ENCODE measurements at regions not wholly inside any gene's neighbourhood (a gene's known extent, or its start where the extent isn't known, plus 50 kb on each side); places are given as distances from the start of the nearest gene placed in this dataset.

DNA sequence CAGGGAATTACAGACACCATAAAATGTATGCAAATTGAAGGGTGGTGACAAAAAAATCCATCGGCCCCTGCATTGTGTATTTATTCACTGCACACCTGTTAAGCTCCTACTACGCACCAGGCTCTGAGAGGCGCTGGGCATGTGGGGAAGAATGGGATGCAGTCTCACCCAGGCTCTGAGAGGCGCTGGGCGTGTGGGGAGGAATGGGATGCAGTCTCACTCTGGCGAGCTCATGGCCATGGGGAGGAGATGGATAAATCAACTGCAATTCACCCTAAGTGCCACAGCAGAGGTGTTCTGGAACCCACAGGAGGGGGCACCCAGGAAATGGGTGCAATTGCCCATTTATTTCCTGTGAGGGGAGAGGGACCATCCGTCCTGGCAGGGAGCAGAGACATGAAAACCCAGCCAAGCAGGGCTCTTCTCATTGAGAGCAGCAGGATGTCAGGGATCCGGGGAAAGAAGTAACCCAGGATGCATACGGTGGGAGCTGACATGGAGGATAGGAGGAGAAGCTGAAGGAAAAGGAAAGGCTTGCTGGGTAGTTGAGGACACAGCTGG is 798.7 kb downstream of the TBC1D22A start:
- Histone ChIP-seq H3K36me3 (ENCODE audit: insufficient read depth, low read length) (no peaks in the 10 kb centered on the region), H3K9me3 (ENCODE audit: low read length) (no peaks in the 10 kb centered on the region), H3K27ac (ENCODE audit: low read depth, low read length) (no peak overlapping the region), H3K9ac (ENCODE audit: low read length) (no peak overlapping the region), H3K4me3 (ENCODE audit: low read depth in 1 of 2, low read length in 2 of 2) (no peak overlapping the region), H3K4me1 (ENCODE audit: insufficient read depth, low read length) (peaks cover 13% of the 10 kb centered on the region), H3K27me3 (ENCODE audit: control insufficient read depth in 1 of 2, insufficient read depth in 2 of 2, low read length in 2 of 2) (peaks cover 0 to 4% of the 10 kb centered on the region in 2 donors)

DNA sequence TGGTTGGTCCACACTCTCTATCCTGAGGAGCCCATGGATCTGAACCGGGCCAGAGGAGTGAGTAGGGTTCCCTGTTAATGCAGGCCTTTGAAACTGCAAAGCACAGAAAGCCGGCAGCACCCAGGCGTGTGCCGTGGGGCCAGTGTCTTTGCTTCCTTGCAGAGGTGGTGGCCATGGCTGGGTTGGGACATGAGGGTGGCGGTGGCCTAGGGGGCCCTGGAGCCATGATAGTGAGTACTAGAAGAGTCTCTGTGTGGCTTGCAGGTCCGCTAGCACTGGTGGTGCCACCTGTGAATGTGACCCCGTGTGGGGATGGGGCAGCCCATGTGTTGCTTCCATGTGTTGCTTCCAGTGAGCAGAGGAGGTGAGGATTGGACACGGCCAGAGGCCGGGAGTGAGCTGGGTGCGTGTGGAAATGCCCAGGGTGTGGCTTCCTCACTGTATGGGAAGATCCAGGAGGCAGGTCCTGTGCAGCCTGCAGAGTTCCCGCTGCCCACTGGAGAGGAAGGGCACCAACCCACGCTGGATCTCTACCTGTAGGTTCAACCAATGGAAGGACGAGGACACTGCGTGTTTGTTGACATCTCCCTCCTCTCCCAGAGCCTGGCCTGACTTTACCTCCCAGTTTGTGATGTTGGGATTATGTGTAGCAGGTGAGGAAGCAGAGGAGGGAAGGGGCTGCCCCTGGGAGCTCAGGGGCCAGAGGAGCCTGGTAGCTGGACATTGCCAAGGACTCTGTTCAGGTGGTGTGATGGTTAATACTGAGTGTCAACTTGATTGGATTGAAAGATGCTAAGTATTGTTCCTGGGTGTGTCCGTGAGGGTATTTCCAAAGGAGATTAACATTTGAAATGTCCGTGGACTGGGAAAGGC is 796.6 kb downstream of the TBC1D22A start:
- H3K27ac ChIP-seq (ENCODE audit: low read depth, low read length) = no peak overlapping the region
- H3K36me3 ChIP-seq (ENCODE audit: insufficient read depth, low read length) = no peaks in the 10 kb centered on the region
- no peaks in the 10 kb centered on the region for H3K9me3 ChIP-seq (ENCODE audit: low read length)
- no peaks in the 10 kb centered on the region for H3K4me1 ChIP-seq (ENCODE audit: insufficient read depth, low read length)
- peaks cover 0 to 4% of the 10 kb centered on the region in 2 donors for H3K27me3 ChIP-seq (ENCODE audit: control insufficient read depth in 1 of 2, insufficient read depth in 2 of 2, low read length in 2 of 2)
- no peak overlapping the region for H3K9ac ChIP-seq (ENCODE audit: low read length)
- H3K4me3 ChIP-seq (ENCODE audit: low read depth in 1 of 2, low read length in 2 of 2) = no peak overlapping the region

DNA sequence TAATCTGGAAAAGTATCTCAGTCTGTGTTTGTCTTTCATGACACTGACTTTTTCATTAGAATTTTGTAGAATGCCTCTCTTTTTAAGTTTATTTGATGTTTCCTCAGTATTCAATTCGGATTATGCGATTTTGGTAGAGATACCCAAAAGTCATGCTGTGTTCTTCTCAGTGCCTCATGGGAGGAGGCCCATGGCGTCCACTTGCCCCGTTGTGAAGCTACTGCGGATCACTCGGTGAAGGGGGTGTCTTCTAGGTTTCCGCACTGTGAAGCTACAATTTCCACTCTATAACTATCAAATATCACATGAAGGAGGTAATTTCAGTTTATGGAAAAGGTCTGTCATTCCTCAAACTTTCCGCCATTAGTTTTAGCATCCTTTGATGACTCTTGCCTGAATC is 794.0 kb downstream of the TBC1D22A start:
- peaks cover 0 to 4% of the 10 kb centered on the region in 2 donors for H3K27me3 ChIP-seq (ENCODE audit: control insufficient read depth in 1 of 2, insufficient read depth in 2 of 2, low read length in 2 of 2)
- no peak overlapping the region for H3K4me3 ChIP-seq (ENCODE audit: low read depth in 1 of 2, low read length in 2 of 2)
- H3K27ac ChIP-seq (ENCODE audit: low read depth, low read length) = no peak overlapping the region
- H3K9ac ChIP-seq (ENCODE audit: low read length) = no peak overlapping the region
- no peaks in the 10 kb centered on the region for H3K36me3 ChIP-seq (ENCODE audit: insufficient read depth, low read length)
- no peaks in the 10 kb centered on the region for H3K9me3 ChIP-seq (ENCODE audit: low read length)
- no peaks in the 10 kb centered on the region for H3K4me1 ChIP-seq (ENCODE audit: insufficient read depth, low read length)

DNA sequence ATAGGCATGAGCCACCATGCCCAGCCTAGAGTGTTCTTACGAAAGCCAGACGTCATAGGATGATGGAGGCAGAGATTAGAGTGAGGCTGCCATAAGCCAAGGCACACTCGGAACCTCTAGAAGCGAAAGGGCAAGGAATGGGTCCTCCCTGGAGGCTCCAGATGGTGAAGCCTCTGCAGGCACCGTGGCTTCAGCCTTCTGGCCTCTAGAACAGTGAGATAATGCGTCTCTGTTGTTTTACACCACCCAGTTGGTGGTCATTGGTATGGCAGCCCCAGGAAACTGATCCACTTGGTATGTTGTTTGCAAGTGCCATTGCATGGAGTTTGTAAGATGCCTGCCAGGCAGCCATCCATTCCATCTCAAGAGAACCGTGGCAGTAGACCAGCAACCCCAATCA is 791.0 kb downstream of the TBC1D22A start:
- Histone ChIP-seq H3K36me3 (ENCODE audit: insufficient read depth, low read length) (no peaks in the 10 kb centered on the region), H3K4me1 (ENCODE audit: insufficient read depth, low read length) (no peaks in the 10 kb centered on the region), H3K9ac (ENCODE audit: low read length) (no peak overlapping the region), H3K9me3 (ENCODE audit: low read length) (no peaks in the 10 kb centered on the region), H3K27ac (ENCODE audit: low read depth, low read length) (no peak overlapping the region), H3K4me3 (ENCODE audit: low read depth in 1 of 2, low read length in 2 of 2) (no peak overlapping the region), H3K27me3 (ENCODE audit: control insufficient read depth in 1 of 2, insufficient read depth in 2 of 2, low read length in 2 of 2) (no peaks in the 10 kb centered on the region)

DNA sequence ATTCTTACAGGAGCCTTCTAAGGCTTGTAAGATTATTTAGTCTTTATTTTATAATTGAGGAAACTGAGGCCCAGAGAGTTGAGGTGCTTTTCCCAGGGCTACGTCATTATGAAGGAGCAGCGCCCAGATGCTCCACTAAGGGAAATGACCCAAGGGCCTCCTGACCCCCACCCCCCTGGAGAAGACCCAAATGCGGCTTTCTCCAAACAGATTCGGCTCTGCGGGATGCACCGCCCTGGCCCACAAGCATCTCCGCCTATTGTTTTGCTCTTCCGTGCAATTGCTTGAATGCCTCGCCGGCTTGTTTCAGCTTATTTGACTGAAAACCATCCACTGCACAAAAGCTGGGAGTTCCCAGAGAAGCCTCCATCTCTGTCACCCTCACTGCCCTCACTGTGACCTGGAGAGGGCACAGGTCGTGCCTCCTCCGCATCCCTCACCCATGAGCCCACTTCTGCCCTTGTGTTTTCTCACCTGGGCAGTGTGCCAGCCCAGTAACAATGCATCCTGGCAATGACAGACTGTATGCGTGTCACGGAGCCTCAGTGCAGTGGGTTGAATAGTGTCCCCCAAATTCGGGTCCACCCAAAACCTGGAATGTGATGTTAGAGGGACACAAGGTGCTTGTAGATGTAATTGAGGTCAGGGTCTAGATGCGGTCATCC is 790.2 kb downstream of the TBC1D22A start:
- Histone ChIP-seq H3K9me3 (ENCODE audit: low read length) (no peaks in the 10 kb centered on the region), H3K4me3 (ENCODE audit: low read depth in 1 of 2, low read length in 2 of 2) (no peak overlapping the region), H3K36me3 (ENCODE audit: insufficient read depth, low read length) (no peaks in the 10 kb centered on the region), H3K9ac (ENCODE audit: low read length) (no peak overlapping the region), H3K27ac (ENCODE audit: low read depth, low read length) (no peak overlapping the region), H3K27me3 (ENCODE audit: control insufficient read depth in 1 of 2, insufficient read depth in 2 of 2, low read length in 2 of 2) (no peaks in the 10 kb centered on the region), H3K4me1 (ENCODE audit: insufficient read depth, low read length) (no peaks in the 10 kb centered on the region)

DNA sequence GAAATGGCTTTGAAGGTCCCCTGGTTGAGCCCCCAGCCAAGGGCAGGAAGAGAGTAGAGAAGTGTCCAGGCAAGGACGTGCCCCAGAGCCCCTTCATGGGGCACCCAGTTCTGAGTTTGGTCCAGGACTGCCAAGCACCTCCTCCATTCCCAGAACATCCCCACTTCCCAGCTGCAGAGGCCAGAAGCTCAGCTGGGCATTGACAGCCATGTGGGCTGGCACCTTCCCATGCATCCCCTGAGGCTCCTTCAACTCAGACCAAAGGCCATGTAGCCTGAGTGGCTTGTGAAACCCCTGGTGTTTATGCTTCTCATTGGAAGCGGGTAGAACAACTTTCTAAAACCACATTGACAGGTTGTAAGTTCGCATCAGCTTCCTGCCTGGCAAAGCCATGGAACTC is 789.6 kb downstream of the TBC1D22A start:
- Histone ChIP-seq H3K4me3 (ENCODE audit: low read depth in 1 of 2, low read length in 2 of 2) (no peak overlapping the region), H3K27ac (ENCODE audit: low read depth, low read length) (no peak overlapping the region), H3K4me1 (ENCODE audit: insufficient read depth, low read length) (no peaks in the 10 kb centered on the region), H3K9me3 (ENCODE audit: low read length) (no peaks in the 10 kb centered on the region), H3K9ac (ENCODE audit: low read length) (no peak overlapping the region), H3K27me3 (ENCODE audit: control insufficient read depth in 1 of 2, insufficient read depth in 2 of 2, low read length in 2 of 2) (no peaks in the 10 kb centered on the region), H3K36me3 (ENCODE audit: insufficient read depth, low read length) (no peaks in the 10 kb centered on the region)

DNA sequence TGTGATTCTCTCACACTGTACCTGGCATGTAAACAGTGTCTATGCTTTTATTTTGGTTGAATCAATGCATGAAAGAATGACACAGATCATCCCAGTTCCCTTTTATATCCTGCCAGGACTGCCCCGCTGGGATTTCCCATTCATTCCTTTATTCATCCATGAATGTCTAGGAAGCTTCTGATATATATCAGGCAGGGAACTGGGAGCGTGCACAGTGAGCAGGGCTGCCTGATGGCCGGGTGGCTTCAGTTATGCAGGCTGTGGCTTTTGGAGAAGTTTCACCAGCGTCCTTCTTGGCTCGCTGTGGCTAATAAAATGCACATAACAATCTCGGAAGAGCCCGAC is 789.0 kb downstream of the TBC1D22A start:
- Histone ChIP-seq H3K27ac (ENCODE audit: low read depth, low read length) (no peak overlapping the region), H3K4me1 (ENCODE audit: insufficient read depth, low read length) (no peaks in the 10 kb centered on the region), H3K36me3 (ENCODE audit: insufficient read depth, low read length) (no peaks in the 10 kb centered on the region), H3K9ac (ENCODE audit: low read length) (no peak overlapping the region), H3K27me3 (ENCODE audit: control insufficient read depth in 1 of 2, insufficient read depth in 2 of 2, low read length in 2 of 2) (no peaks in the 10 kb centered on the region), H3K9me3 (ENCODE audit: low read length) (no peaks in the 10 kb centered on the region), H3K4me3 (ENCODE audit: low read depth in 1 of 2, low read length in 2 of 2) (no peak overlapping the region)

DNA sequence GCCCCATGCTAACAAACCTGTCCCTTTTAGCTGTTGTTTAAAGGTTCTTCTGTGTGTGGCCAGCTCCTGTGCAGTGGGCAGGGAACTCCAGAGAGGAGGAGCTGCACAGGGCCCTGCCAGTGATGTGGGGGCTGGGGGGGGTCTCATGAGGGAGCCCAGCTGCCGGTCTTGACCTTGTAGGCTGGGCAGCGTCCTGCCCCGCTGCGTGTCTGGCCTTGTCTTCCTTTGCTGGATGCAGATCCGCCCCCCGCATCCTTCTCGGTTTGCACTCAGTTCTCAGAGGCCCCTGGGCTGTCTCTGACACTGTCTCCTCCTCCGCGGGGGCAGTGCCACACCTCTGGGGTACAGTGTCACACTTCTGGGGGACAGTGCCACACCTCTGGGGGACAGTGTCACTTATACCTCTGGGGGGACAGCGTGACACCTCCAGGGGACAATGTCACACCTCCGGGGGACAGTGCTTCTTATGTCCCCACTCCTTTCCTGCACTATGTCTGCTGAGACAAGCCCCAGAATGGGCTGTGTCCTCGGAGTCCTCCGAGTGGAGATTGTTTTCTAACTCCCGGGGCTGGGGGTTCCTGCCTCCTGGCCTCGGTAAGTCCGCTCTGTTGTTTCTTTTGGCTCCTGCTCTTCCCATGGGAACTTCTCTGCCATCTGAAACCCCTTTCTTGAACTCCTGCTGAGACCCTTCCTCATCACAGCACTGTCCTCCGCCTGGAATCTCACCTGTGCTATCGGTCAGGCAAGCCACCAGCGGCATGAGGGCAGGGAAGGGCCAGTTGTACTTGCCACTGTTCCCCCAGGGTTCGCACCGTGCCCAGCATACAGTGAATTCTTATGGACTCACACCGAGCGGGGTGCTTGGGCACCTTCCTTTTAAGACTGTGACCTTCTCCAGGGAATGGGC is 788.3 kb downstream of the TBC1D22A start:
- no peaks in the 10 kb centered on the region for H3K36me3 ChIP-seq (ENCODE audit: insufficient read depth, low read length)
- H3K27ac ChIP-seq (ENCODE audit: low read depth, low read length) = no peak overlapping the region
- no peak overlapping the region for H3K9ac ChIP-seq (ENCODE audit: low read length)
- H3K9me3 ChIP-seq (ENCODE audit: low read length) = no peaks in the 10 kb centered on the region
- H3K4me1 ChIP-seq (ENCODE audit: insufficient read depth, low read length) = no peaks in the 10 kb centered on the region
- H3K27me3 ChIP-seq (ENCODE audit: control insufficient read depth in 1 of 2, insufficient read depth in 2 of 2, low read length in 2 of 2) = no peaks in the 10 kb centered on the region
- H3K4me3 ChIP-seq (ENCODE audit: low read depth in 1 of 2, low read length in 2 of 2) = no peak overlapping the region

DNA sequence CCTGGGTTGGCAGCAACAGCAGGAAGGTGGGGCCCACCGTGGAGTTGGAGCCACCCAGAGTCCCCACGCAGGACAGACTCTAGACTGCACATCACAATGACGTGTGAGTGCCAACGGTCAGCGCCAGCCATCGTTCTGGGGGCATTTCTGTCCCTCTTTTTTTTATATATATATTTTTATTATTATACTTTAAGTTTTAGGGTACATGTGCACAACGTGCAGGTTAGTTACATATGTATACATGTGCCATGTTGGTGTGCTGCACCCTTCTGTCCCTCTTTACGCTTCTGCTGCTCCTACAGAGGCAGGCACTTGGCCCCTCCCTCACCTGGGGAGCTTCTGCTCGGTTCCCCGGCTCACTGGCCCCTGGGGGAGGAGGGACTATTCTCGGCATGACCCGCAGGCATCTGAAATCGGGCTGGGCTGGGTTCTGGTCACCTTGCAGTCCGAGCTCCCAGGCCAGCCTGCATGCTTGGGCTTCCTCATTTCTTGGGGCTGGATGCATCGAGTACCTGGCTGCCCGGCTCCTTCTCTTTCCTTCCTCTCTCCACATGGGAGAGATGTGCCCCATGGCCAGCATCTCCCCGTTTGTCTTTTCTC is 787.4 kb downstream of the TBC1D22A start:
- Histone ChIP-seq H3K4me3 (ENCODE audit: low read depth in 1 of 2, low read length in 2 of 2) (no peak overlapping the region), H3K27ac (ENCODE audit: low read depth, low read length) (no peak overlapping the region), H3K27me3 (ENCODE audit: control insufficient read depth in 1 of 2, insufficient read depth in 2 of 2, low read length in 2 of 2) (no peaks in the 10 kb centered on the region), H3K36me3 (ENCODE audit: insufficient read depth, low read length) (no peaks in the 10 kb centered on the region), H3K4me1 (ENCODE audit: insufficient read depth, low read length) (no peaks in the 10 kb centered on the region), H3K9ac (ENCODE audit: low read length) (no peak overlapping the region), H3K9me3 (ENCODE audit: low read length) (no peaks in the 10 kb centered on the region)

DNA sequence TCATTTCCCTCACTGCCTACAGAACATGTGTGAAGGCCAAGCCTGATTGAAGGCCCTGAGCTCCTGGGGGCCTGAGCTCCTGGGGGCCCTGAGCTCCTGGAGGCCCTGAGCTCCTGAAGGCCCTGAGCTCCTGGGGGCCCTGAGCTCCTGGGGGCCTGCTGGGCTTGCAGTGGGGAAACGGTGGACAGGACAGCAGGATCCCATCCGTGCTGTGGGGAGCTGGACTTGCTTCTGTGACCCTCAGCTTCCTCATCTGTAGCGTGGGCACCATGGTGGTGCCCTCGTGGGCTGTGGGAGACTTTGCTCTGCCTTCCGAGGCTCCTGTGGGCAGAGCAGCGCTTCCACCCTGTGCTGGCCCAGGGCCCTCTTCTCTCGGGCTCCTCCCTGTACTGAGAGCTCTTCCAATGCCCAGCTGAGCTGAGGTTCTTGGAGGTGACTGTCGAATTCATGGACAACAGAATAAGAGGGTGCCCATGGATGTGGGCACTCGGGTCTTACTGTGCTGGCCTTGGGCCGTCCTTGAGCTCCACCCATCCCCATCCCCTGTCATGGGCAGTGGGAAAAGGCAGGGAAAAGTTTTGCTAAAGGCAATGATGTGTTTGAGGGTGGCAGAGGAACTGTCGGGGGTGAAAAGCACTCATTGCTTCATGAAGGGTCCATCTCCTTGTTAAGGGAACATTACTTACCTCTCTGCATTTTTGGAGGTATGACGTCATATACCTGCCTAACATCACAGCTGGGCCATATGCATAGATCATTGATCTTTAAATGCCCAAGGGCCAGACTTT is 786.7 kb downstream of the TBC1D22A start:
- no peak overlapping the region for H3K27ac ChIP-seq (ENCODE audit: low read depth, low read length)

More for the DNA sequence above, 786.7 kb downstream of the TBC1D22A start:
- Histone ChIP-seq H3K9ac (ENCODE audit: low read length) (no peak overlapping the region), H3K4me3 (ENCODE audit: low read depth in 1 of 2, low read length in 2 of 2) (no peak overlapping the region), H3K4me1 (ENCODE audit: insufficient read depth, low read length) (no peaks in the 10 kb centered on the region), H3K27me3 (ENCODE audit: control insufficient read depth in 1 of 2, insufficient read depth in 2 of 2, low read length in 2 of 2) (no peaks in the 10 kb centered on the region), H3K36me3 (ENCODE audit: insufficient read depth, low read length) (no peaks in the 10 kb centered on the region), H3K9me3 (ENCODE audit: low read length) (no peaks in the 10 kb centered on the region)
